Renal cortical epithelial cell (primary cell): ENCODE measurements at regions not wholly inside any gene's neighbourhood (a gene's known extent, or its start where the extent isn't known, plus 50 kb on each side); places are given as distances from the start of the nearest gene placed in this dataset.
"Not testable (repeated sequence)": the region's sequence is repeated elsewhere in the genome, so short reads cannot be mapped to it uniquely, and the experiment has no call there.

ENCODE experiments used
- DNase-seq: peaks from one replicate; pipeline ENCODE4 v3.0.0-alpha.2; 2011; ENCODE audit warnings: low read depth

- DNase-seq = peak; percentile 62
Observed at GRCh38 chr14:95597784-95598211, 62.9 kb downstream of the GLRX5 start.

GRCh38 chr14:95601650-95602049, 66.8 kb downstream of the GLRX5 start:
- no peak for DNase-seq

- DNase-seq = no peak
Observed at GRCh38 chr14:95603415-95603814, 68.6 kb downstream of the GLRX5 start.

GRCh38 chr14:95606266-95606665, 71.4 kb downstream of the GLRX5 start:
- no peak for DNase-seq

- no peak for DNase-seq
Observed at GRCh38 chr14:95608637-95609235, 73.9 kb downstream of the GLRX5 start.

GRCh38 chr14:95609398-95609990, 74.6 kb downstream of the GLRX5 start:
- DNase-seq = peak; percentile 17

- no peak for DNase-seq
Observed at GRCh38 chr14:95611293-95611880, 74.8 kb upstream of the TCL1B start.

GRCh38 chr14:95614349-95614748, 71.9 kb upstream of the TCL1B start:
- no peak for DNase-seq

- no peak for DNase-seq
Observed at GRCh38 chr14:95616745-95617144, 69.5 kb upstream of the TCL1B start.

- no peak for DNase-seq
Observed at GRCh38 chr14:95619785-95620417, 66.3 kb upstream of the TCL1B start.

GRCh38 chr14:95620659-95621059, 65.6 kb upstream of the TCL1B start:
- DNase-seq = no peak

GRCh38 chr14:95623195-95623594, 63.0 kb upstream of the TCL1B start:
- DNase-seq = no peak

- not testable (repeated sequence) for DNase-seq
Observed at GRCh38 chr14:95625710-95626109, 60.5 kb upstream of the TCL1B start.

GRCh38 chr14:95635051-95635450, 51.2 kb upstream of the TCL1B start:
- DNase-seq = no peak
